GM23338 (cell line): ENCODE measurements at regions not wholly inside any gene's neighbourhood (a gene's known extent, or its start where the extent isn't known, plus 50 kb on each side); places are given as distances from the start of the nearest gene placed in this dataset.

Experiments used
- ATAC-seq: fragments of 200-7000 bp; cut with Tn5 transposase; 3 replicates; pipeline ENCODE4 v1.9.1; 2020
- DNase-seq: peaks from one replicate; pipeline ENCODE4 v3.0.0-alpha.2; 2015; ENCODE audit warnings: low spot score
- H2AFZ ChIP-seq: fragments of 200-600 bp; sonication (generic); 2 replicates; pipeline ENCODE4 v1.8.0; 2016; ENCODE audit warnings: antibody characterized with exemption, mild to moderate bottlenecking, moderate library complexity
- H3F3A ChIP-seq: fragments of 200-600 bp; sonication (generic); replicated peaks from 2 replicates; pipeline ENCODE4 v1.8.0; 2017; ENCODE audit warnings: antibody characterized with exemption, mixed run types, low read depth
- H3K27ac ChIP-seq: fragments of 200-600 bp; sonication (generic); 2 replicates; pipeline ENCODE4 v1.6.1; 2016; ENCODE audit warnings: low read depth
- H3K27me3 ChIP-seq: fragments of 200-600 bp; sonication (generic); 2 replicates; pipeline ENCODE4 v1.8.0; 2016; ENCODE audit warnings: mild to moderate bottlenecking, mixed run types, moderate library complexity; ENCODE audit not compliant: insufficient read depth
- H3K36me3 ChIP-seq: fragments of 200-600 bp; sonication (generic); 2 replicates; pipeline ENCODE4 v1.8.0; 2016; ENCODE audit warnings: mild to moderate bottlenecking; ENCODE audit not compliant: insufficient read depth
- H3K4me1 ChIP-seq: fragments of 200-600 bp; sonication (generic); 2 replicates; pipeline ENCODE4 v1.8.0; 2016; ENCODE audit warnings: mild to moderate bottlenecking, moderate library complexity; ENCODE audit not compliant: insufficient read depth
- H3K4me2 ChIP-seq: fragments of 200-600 bp; sonication (generic); 2 replicates; pipeline ENCODE4 v1.7.1; 2017; ENCODE audit warnings: mixed run types
- H3K4me3 ChIP-seq: fragments of 200-600 bp; sonication (generic); 2 replicates; pipeline ENCODE4 v1.6.1; 2016; ENCODE audit warnings: mixed run types
- H3K79me2 ChIP-seq: fragments of 200-600 bp; sonication (generic); replicated peaks from 2 replicates; pipeline ENCODE4 v1.8.0; 2017; ENCODE audit warnings: mild to moderate bottlenecking; ENCODE audit not compliant: insufficient read depth
- H3K9me2 ChIP-seq: fragments of 200-600 bp; sonication (generic); 2 replicates; pipeline ENCODE4 v1.8.0; 2017; ENCODE audit not compliant: insufficient read depth
- H4K20me1 ChIP-seq: fragments of 200-600 bp; sonication (generic); replicated peaks from 2 replicates; pipeline ENCODE4 v1.8.0; 2017; ENCODE audit warnings: mild to moderate bottlenecking; ENCODE audit not compliant: insufficient read depth
- H3K27ac Mint-ChIP-seq: 2 replicates; pipeline ENCODE4 v1.8.0; 2020; ENCODE audit warnings: inconsistent platforms, mild to moderate bottlenecking, moderate library complexity, mixed read lengths
- H3K27me3 Mint-ChIP-seq: 3 replicates; pipeline ENCODE4 v1.8.0; 2022; ENCODE audit warnings: low read depth, mild to moderate bottlenecking, moderate library complexity, mixed read lengths, inconsistent platforms; ENCODE audit not compliant: insufficient read depth, poor library complexity
- H3K36me3 Mint-ChIP-seq: 3 replicates; pipeline ENCODE4 v1.8.0; 2021; ENCODE audit warnings: low read depth, mild to moderate bottlenecking, inconsistent platforms, moderate library complexity, mixed read lengths
- H3K4me1 Mint-ChIP-seq: 3 replicates; pipeline ENCODE4 v1.8.0; 2020; ENCODE audit warnings: mild to moderate bottlenecking, inconsistent platforms, mixed read lengths
- H3K4me3 Mint-ChIP-seq: 3 replicates; pipeline ENCODE4 v1.8.0; 2021; ENCODE audit warnings: moderate library complexity, mild to moderate bottlenecking, inconsistent platforms, mixed read lengths
- H3K9me3 Mint-ChIP-seq: 3 replicates; pipeline ENCODE4 v1.8.0; 2020; ENCODE audit warnings: moderate library complexity, mild to moderate bottlenecking, inconsistent platforms, mixed read lengths
- CREB1 ChIP-seq: fragments of 250-450 bp; sonication (Bioruptor Pico); IDR thresholded peaks from 2 replicates; pipeline ENCODE4 v1.5.0; 2020; ENCODE audit warnings: low read depth, mild to moderate bottlenecking, moderate library complexity
- EZH2 ChIP-seq: fragments of 200-600 bp; sonication (generic); IDR thresholded peaks from one replicate; pipeline ENCODE4 v1.8.0; 2017; ENCODE audit warnings: antibody characterized with exemption, mild to moderate bottlenecking, low read depth; ENCODE audit not compliant: unreplicated experiment
- EZH2phosphoT487 ChIP-seq: fragments of 200-600 bp; sonication (generic); IDR thresholded peaks from one replicate; pipeline ENCODE4 v1.8.1; 2018; ENCODE audit warnings: antibody characterized with exemption; ENCODE audit not compliant: unreplicated experiment
- JUNB ChIP-seq: IDR thresholded peaks from one replicate; pipeline ENCODE4 v1.6.1; 2016; ENCODE audit warnings: antibody characterized with exemption; ENCODE audit not compliant: unreplicated experiment
- NANOG ChIP-seq: IDR thresholded peaks from 2 replicates; pipeline ENCODE4 v1.6.1; 2016; ENCODE audit warnings: antibody characterized with exemption, borderline replicate concordance
- POLR2AphosphoS5 ChIP-seq: IDR thresholded peaks from 2 replicates; pipeline ENCODE4 v1.6.1; 2016; ENCODE audit warnings: antibody characterized with exemption, low read depth
- STAT1 ChIP-seq: IDR thresholded peaks from one replicate; pipeline ENCODE4 v1.6.1; 2016; ENCODE audit warnings: antibody characterized with exemption; ENCODE audit not compliant: unreplicated experiment
- ZNF114 ChIP-seq: fragments of 250-450 bp; sonication (Bioruptor Pico); IDR thresholded peaks from 2 replicates; pipeline ENCODE4 v1.5.0; 2020; ENCODE audit warnings: mild to moderate bottlenecking, moderate library complexity
- ZNF331 ChIP-seq: fragments of 250-450 bp; sonication (Bioruptor Pico); IDR thresholded peaks from 2 replicates; pipeline ENCODE4 v1.5.0; 2020; ENCODE audit warnings: low read depth, mild to moderate bottlenecking, moderate library complexity
- TF ChIP-seq, protein P1 (sequence below): fragments of 250-450 bp; sonication (Bioruptor Pico); IDR thresholded peaks from 2 replicates; pipeline ENCODE4 v1.5.0; 2020; ENCODE audit warnings: mild to moderate bottlenecking, moderate library complexity
- TF ChIP-seq, protein P2 (sequence below), 2 experiments: fragments of 200-600 bp in 1 of 2; sonication (generic) in 1 of 2; conservative IDR thresholded peaks; 2 replicates each; pipeline versions ENCODE4 v1.5.1 to v1.6.1; 2016 to 2017; ENCODE audit warnings: antibody characterized with exemption in 2 of 2, low read depth in 2 of 2, mild to moderate bottlenecking in 2 of 2, moderate library complexity in 1 of 2
- TF ChIP-seq, protein P3 (sequence below): IDR thresholded peaks from 2 replicates; pipeline ENCODE4 v1.6.1; 2016; ENCODE audit warnings: antibody characterized with exemption
- TF ChIP-seq, protein P4 (sequence below): IDR thresholded peaks from one replicate; pipeline ENCODE4 v1.6.1; 2018; ENCODE audit warnings: antibody characterized with exemption; ENCODE audit not compliant: unreplicated experiment

DNA sequence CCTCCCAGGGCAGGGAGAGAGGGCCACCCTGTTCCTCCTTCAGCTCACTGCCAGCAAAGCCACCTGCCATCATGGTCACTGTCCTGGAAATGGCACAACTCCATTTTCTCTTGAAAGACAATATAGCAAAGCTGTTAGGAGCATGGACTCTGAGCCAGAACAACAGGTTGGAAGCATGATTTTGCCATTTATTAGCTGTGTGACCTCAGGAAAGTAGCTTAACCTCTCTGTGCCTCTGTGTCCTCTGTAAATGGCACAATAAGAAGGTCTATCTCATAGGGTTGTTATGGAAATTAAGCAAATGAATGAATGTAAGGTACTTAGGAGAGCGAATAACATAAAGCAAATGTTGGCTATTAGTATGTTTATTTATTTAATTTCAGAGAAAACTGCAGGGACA is 730.4 kb upstream of the ID2 start:
- H3K27me3 ChIP-seq = no peaks in the 10 kb centered on the region
- no peak overlapping the region for H3K4me3 Mint-ChIP-seq
- H3K27me3 Mint-ChIP-seq = no peaks in the 10 kb centered on the region
- H3K36me3 Mint-ChIP-seq = no peaks in the 10 kb centered on the region
- no peak for ATAC-seq
- no peaks in the 10 kb centered on the region for H3K36me3 ChIP-seq
- DNase-seq = no peak
- no peak overlapping the region for H3K4me2 ChIP-seq
- H4K20me1 ChIP-seq = no peaks in the 10 kb centered on the region
- H3K9me2 ChIP-seq = peaks cover 12% of the 10 kb centered on the region; the same call in 1 of the 2 replicates
- no peak overlapping the region for H3K27ac Mint-ChIP-seq
- H3K27ac ChIP-seq = no peak overlapping the region
- H3K9me3 Mint-ChIP-seq = no peaks in the 10 kb centered on the region; the same call in 2 of the 3 replicates
- no peaks in the 10 kb centered on the region for H3F3A ChIP-seq
- no peaks in the 10 kb centered on the region; the same call in 1 of the 2 replicates for H3K4me1 ChIP-seq
- no peak for TF ChIP-seq POLR2AphosphoS5
- no peak for TF ChIP-seq EZH2
- TF ChIP-seq, protein P1, sequence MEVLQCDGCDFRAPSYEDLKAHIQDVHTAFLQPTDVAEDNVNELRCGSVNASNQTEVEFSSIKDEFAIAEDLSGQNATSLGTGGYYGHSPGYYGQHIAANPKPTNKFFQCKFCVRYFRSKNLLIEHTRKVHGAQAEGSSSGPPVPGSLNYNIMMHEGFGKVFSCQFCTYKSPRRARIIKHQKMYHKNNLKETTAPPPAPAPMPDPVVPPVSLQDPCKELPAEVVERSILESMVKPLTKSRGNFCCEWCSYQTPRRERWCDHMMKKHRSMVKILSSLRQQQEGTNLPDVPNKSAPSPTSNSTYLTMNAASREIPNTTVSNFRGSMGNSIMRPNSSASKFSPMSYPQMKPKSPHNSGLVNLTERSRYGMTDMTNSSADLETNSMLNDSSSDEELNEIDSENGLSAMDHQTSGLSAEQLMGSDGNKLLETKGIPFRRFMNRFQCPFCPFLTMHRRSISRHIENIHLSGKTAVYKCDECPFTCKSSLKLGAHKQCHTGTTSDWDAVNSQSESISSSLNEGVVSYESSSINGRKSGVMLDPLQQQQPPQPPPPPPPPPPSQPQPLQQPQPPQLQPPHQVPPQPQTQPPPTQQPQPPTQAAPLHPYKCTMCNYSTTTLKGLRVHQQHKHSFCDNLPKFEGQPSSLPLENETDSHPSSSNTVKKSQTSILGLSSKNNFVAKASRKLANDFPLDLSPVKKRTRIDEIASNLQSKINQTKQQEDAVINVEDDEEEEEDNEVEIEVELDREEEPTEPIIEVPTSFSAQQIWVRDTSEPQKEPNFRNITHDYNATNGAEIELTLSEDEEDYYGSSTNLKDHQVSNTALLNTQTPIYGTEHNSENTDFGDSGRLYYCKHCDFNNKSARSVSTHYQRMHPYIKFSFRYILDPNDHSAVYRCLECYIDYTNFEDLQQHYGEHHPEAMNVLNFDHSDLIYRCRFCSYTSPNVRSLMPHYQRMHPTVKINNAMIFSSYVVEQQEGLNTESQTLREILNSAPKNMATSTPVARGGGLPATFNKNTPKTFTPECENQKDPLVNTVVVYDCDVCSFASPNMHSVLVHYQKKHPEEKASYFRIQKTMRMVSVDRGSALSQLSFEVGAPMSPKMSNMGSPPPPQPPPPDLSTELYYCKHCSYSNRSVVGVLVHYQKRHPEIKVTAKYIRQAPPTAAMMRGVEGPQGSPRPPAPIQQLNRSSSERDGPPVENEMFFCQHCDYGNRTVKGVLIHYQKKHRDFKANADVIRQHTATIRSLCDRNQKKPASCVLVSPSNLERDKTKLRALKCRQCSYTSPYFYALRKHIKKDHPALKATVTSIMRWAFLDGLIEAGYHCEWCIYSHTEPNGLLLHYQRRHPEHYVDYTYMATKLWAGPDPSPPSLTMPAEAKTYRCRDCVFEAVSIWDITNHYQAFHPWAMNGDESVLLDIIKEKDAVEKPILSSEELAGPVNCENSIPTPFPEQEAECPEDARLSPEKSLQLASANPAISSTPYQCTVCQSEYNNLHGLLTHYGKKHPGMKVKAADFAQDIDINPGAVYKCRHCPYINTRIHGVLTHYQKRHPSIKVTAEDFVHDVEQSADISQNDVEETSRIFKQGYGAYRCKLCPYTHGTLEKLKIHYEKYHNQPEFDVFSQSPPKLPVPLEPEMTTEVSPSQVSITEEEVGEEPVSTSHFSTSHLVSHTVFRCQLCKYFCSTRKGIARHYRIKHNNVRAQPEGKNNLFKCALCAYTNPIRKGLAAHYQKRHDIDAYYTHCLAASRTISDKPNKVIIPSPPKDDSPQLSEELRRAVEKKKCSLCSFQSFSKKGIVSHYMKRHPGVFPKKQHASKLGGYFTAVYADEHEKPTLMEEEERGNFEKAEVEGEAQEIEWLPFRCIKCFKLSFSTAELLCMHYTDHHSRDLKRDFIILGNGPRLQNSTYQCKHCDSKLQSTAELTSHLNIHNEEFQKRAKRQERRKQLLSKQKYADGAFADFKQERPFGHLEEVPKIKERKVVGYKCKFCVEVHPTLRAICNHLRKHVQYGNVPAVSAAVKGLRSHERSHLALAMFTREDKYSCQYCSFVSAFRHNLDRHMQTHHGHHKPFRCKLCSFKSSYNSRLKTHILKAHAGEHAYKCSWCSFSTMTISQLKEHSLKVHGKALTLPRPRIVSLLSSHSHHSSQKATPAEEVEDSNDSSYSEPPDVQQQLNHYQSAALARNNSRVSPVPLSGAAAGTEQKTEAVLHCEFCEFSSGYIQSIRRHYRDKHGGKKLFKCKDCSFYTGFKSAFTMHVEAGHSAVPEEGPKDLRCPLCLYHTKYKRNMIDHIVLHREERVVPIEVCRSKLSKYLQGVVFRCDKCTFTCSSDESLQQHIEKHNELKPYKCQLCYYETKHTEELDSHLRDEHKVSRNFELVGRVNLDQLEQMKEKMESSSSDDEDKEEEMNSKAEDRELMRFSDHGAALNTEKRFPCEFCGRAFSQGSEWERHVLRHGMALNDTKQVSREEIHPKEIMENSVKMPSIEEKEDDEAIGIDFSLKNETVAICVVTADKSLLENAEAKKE (CRISPR knock-in tag) = no peak
- no peak for TF ChIP-seq EZH2phosphoT487
- no peak for TF ChIP-seq NANOG
- TF ChIP-seq ZNF331 (CRISPR knock-in tag) = no peak
- no peak for TF ChIP-seq STAT1
- TF ChIP-seq, protein P2, sequence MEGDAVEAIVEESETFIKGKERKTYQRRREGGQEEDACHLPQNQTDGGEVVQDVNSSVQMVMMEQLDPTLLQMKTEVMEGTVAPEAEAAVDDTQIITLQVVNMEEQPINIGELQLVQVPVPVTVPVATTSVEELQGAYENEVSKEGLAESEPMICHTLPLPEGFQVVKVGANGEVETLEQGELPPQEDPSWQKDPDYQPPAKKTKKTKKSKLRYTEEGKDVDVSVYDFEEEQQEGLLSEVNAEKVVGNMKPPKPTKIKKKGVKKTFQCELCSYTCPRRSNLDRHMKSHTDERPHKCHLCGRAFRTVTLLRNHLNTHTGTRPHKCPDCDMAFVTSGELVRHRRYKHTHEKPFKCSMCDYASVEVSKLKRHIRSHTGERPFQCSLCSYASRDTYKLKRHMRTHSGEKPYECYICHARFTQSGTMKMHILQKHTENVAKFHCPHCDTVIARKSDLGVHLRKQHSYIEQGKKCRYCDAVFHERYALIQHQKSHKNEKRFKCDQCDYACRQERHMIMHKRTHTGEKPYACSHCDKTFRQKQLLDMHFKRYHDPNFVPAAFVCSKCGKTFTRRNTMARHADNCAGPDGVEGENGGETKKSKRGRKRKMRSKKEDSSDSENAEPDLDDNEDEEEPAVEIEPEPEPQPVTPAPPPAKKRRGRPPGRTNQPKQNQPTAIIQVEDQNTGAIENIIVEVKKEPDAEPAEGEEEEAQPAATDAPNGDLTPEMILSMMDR (conservative IDR thresholded peaks at IDR 0.05; ENCODE audit: low read depth in 2 of 2) = no peak
- TF ChIP-seq ZNF114 = no peak
- TF ChIP-seq, protein P3, sequence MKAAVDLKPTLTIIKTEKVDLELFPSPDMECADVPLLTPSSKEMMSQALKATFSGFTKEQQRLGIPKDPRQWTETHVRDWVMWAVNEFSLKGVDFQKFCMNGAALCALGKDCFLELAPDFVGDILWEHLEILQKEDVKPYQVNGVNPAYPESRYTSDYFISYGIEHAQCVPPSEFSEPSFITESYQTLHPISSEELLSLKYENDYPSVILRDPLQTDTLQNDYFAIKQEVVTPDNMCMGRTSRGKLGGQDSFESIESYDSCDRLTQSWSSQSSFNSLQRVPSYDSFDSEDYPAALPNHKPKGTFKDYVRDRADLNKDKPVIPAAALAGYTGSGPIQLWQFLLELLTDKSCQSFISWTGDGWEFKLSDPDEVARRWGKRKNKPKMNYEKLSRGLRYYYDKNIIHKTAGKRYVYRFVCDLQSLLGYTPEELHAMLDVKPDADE = no peak
- TF ChIP-seq JUNB = no peak
- TF ChIP-seq, protein P4, sequence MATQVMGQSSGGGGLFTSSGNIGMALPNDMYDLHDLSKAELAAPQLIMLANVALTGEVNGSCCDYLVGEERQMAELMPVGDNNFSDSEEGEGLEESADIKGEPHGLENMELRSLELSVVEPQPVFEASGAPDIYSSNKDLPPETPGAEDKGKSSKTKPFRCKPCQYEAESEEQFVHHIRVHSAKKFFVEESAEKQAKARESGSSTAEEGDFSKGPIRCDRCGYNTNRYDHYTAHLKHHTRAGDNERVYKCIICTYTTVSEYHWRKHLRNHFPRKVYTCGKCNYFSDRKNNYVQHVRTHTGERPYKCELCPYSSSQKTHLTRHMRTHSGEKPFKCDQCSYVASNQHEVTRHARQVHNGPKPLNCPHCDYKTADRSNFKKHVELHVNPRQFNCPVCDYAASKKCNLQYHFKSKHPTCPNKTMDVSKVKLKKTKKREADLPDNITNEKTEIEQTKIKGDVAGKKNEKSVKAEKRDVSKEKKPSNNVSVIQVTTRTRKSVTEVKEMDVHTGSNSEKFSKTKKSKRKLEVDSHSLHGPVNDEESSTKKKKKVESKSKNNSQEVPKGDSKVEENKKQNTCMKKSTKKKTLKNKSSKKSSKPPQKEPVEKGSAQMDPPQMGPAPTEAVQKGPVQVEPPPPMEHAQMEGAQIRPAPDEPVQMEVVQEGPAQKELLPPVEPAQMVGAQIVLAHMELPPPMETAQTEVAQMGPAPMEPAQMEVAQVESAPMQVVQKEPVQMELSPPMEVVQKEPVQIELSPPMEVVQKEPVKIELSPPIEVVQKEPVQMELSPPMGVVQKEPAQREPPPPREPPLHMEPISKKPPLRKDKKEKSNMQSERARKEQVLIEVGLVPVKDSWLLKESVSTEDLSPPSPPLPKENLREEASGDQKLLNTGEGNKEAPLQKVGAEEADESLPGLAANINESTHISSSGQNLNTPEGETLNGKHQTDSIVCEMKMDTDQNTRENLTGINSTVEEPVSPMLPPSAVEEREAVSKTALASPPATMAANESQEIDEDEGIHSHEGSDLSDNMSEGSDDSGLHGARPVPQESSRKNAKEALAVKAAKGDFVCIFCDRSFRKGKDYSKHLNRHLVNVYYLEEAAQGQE = no peak
- TF ChIP-seq CREB1 (CRISPR knock-in tag) = no peak
- 0 out of 3 replicates have a peak, but pooled peaks cover 3% of the 10 kb centered on the region for H3K4me1 Mint-ChIP-seq
- no peak overlapping the region for H3K4me3 ChIP-seq
- no peaks in the 10 kb centered on the region for H3K79me2 ChIP-seq
- H2AFZ ChIP-seq = no peak overlapping the region
